ENCODE measurements at regions not wholly inside any gene's neighbourhood (a gene's known extent, or its start where the extent isn't known, plus 50 kb on each side); places are given as distances from the start of the nearest gene placed in this dataset.

DNA sequence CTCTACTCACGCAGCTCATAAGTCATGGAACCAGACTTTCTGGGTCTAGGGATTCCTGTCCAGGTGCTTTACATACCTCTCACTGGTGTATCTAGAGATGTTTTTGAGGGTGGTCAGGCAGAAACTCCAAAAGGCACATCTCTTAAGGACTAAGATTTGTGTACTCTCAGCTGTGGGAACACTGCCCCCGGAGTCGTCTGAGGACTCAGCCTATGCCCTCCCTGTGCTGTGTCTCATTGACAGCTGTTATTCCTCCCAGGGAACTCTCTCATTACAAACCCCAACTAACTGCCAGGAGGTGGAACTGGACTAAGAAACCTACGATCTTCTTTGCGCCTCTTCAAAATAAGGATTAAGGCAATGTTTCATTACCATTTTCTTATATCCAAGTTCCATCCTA lies 293.9 kb upstream of the DLGAP1 start:
- Histone ChIP-seq H3K27me3 (ENCODE audit: insufficient read depth, low read depth) (no peaks in the 10 kb centered on the region), H3K9ac (no peak overlapping the region), H3K4me2 (no peak overlapping the region), H3K36me3 (ENCODE audit: insufficient read depth) (no peaks in the 10 kb centered on the region), H3K79me2 (ENCODE audit: insufficient read depth, low read depth) (no peaks in the 10 kb centered on the region), H3K4me3 (IDR thresholded peaks at IDR 0.05; ENCODE audit: insufficient read depth, low read depth, low read length) (no peak overlapping the region), H3K4me1 (ENCODE audit: low read depth, poor library complexity, severe bottlenecking) (no peaks in the 10 kb centered on the region), H3K27ac (no peak overlapping the region), H4K20me1 (ENCODE audit: insufficient read depth) (no peaks in the 10 kb centered on the region), H2AFZ (ENCODE audit: low read depth) (no peak overlapping the region)
- TF ChIP-seq, protein P1, sequence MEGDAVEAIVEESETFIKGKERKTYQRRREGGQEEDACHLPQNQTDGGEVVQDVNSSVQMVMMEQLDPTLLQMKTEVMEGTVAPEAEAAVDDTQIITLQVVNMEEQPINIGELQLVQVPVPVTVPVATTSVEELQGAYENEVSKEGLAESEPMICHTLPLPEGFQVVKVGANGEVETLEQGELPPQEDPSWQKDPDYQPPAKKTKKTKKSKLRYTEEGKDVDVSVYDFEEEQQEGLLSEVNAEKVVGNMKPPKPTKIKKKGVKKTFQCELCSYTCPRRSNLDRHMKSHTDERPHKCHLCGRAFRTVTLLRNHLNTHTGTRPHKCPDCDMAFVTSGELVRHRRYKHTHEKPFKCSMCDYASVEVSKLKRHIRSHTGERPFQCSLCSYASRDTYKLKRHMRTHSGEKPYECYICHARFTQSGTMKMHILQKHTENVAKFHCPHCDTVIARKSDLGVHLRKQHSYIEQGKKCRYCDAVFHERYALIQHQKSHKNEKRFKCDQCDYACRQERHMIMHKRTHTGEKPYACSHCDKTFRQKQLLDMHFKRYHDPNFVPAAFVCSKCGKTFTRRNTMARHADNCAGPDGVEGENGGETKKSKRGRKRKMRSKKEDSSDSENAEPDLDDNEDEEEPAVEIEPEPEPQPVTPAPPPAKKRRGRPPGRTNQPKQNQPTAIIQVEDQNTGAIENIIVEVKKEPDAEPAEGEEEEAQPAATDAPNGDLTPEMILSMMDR (conservative IDR thresholded peaks at IDR 0.05; ENCODE audit: low read depth, low read length), result no peak

DNA sequence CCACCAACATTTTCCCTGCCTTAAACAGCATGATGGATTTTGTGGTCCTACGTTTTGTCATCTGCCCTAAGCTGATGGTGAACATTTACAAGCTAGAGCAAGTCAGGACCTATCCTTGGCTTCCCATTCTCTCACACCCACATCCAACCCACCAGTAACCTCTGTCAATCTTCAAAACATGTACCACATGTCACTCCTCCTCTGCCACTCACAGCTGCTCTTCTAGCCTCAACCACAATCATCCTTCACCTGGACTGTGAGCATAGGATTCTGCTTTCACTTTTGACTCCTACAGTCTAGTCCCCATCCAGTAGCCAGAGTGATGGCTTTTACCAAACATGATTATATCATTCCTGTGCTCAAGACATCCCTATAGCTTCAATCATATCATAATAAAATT lies 279.8 kb upstream of the DLGAP1 start:
- Histone ChIP-seq H3K4me2 (no peak overlapping the region), H3K9ac (no peak overlapping the region), H3K27me3 (ENCODE audit: insufficient read depth, low read depth) (no peaks in the 10 kb centered on the region), H3K27ac (no peak overlapping the region), H3K4me1 (ENCODE audit: low read depth, poor library complexity, severe bottlenecking) (no peaks in the 10 kb centered on the region), H3K4me3 (IDR thresholded peaks at IDR 0.05; ENCODE audit: insufficient read depth, low read depth, low read length) (no peak overlapping the region), H4K20me1 (ENCODE audit: insufficient read depth) (no peaks in the 10 kb centered on the region), H2AFZ (ENCODE audit: low read depth) (no peak overlapping the region), H3K36me3 (ENCODE audit: insufficient read depth) (no peaks in the 10 kb centered on the region), H3K79me2 (ENCODE audit: insufficient read depth, low read depth) (no peaks in the 10 kb centered on the region)
- TF ChIP-seq, protein P1 (conservative IDR thresholded peaks at IDR 0.05; ENCODE audit: low read depth, low read length), result no peak

DNA sequence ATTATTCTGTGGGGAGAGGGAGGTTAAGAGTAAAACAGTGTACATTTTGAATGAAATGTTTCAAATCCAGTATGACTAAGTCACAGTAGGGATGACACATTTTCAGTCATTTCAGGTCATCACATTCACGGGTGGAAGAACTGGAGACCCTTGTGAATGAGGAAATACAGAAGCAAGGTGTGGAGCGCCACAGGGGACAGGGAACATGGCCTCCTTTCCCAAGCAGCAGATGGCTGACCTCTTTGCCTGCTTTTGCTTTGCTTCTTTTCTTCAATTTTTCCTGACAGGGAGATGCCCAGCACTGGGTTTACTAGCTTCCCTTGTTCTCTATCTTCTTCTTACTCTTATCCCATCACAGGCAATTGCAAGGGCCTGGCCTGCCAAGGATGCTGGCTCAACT lies 278.9 kb upstream of the DLGAP1 start:
- no peak overlapping the region for H3K4me2 ChIP-seq
- no peak overlapping the region for H2AFZ ChIP-seq (ENCODE audit: low read depth)
- no peak overlapping the region for H3K9ac ChIP-seq
- no peaks in the 10 kb centered on the region for H4K20me1 ChIP-seq (ENCODE audit: insufficient read depth)
- no peak overlapping the region for H3K27ac ChIP-seq
- H3K27me3 ChIP-seq (ENCODE audit: insufficient read depth, low read depth), result no peaks in the 10 kb centered on the region
- no peaks in the 10 kb centered on the region for H3K36me3 ChIP-seq (ENCODE audit: insufficient read depth)
- TF ChIP-seq, protein P1 (conservative IDR thresholded peaks at IDR 0.05; ENCODE audit: low read depth, low read length), result no peak
- no peaks in the 10 kb centered on the region for H3K79me2 ChIP-seq (ENCODE audit: insufficient read depth, low read depth)
- H3K4me3 ChIP-seq (IDR thresholded peaks at IDR 0.05; ENCODE audit: insufficient read depth, low read depth, low read length), result no peak overlapping the region
- H3K4me1 ChIP-seq (ENCODE audit: low read depth, poor library complexity, severe bottlenecking), result no peaks in the 10 kb centered on the region

DNA sequence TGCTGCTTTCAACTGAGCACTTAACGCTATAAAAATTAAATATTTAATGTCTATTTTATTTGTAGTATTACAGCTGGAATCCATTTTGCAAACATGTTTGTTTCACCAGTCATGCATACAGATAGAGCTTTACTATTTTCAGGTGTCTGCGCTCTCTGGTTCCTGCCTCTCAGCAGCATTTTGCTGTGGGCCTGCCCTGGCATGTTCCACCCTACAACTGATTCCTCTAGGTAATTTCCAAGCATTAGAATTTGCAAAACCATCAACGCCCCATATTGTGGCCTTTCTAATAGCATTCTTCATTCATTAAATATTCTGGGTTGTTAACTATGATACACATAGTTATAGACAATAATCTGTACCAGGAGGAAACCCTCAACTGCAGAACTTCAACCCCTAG lies 266.4 kb upstream of the DLGAP1 start:
- H4K20me1 ChIP-seq (ENCODE audit: insufficient read depth), result no peaks in the 10 kb centered on the region
- H3K27me3 ChIP-seq (ENCODE audit: insufficient read depth, low read depth), result no peaks in the 10 kb centered on the region
- H3K79me2 ChIP-seq (ENCODE audit: insufficient read depth, low read depth), result no peaks in the 10 kb centered on the region
- no peak overlapping the region for H3K27ac ChIP-seq
- TF ChIP-seq, protein P1 (conservative IDR thresholded peaks at IDR 0.05; ENCODE audit: low read depth, low read length), result no peak
- no peak overlapping the region for H3K4me3 ChIP-seq (IDR thresholded peaks at IDR 0.05; ENCODE audit: insufficient read depth, low read depth, low read length)
- no peak overlapping the region for H2AFZ ChIP-seq (ENCODE audit: low read depth)
- no peak overlapping the region for H3K4me2 ChIP-seq
- H3K36me3 ChIP-seq (ENCODE audit: insufficient read depth), result no peaks in the 10 kb centered on the region
- no peak overlapping the region for H3K9ac ChIP-seq
- H3K4me1 ChIP-seq (ENCODE audit: low read depth, poor library complexity, severe bottlenecking), result no peaks in the 10 kb centered on the region

DNA sequence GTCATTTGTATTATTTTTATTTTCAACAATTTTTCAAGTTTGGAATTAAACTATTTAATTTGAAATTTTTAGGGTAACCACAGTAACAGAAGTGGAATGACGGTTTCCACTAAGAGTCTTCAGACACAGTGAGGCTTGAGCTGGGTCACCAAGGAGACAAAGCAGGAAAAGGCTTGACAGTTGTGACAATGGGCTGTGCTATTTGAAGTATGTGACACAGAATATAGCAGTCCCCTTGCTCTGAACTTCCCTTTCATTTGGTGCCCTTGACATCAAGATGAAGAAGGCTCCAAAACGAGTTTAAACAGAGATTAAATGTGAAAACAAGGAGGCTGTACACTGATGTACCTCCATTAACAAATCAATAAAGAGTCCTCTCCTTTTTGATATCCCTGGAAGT lies 265.4 kb upstream of the DLGAP1 start:
- no peak overlapping the region for H3K9ac ChIP-seq
- H4K20me1 ChIP-seq (ENCODE audit: insufficient read depth), result no peaks in the 10 kb centered on the region
- no peaks in the 10 kb centered on the region for H3K79me2 ChIP-seq (ENCODE audit: insufficient read depth, low read depth)
- no peak overlapping the region for H3K27ac ChIP-seq
- H3K4me3 ChIP-seq (IDR thresholded peaks at IDR 0.05; ENCODE audit: insufficient read depth, low read depth, low read length), result no peak overlapping the region
- no peaks in the 10 kb centered on the region for H3K27me3 ChIP-seq (ENCODE audit: insufficient read depth, low read depth)
- no peaks in the 10 kb centered on the region for H3K4me1 ChIP-seq (ENCODE audit: low read depth, poor library complexity, severe bottlenecking)
- H3K4me2 ChIP-seq, result no peak overlapping the region
- H3K36me3 ChIP-seq (ENCODE audit: insufficient read depth), result no peaks in the 10 kb centered on the region
- no peak overlapping the region for H2AFZ ChIP-seq (ENCODE audit: low read depth)
- TF ChIP-seq, protein P1 (conservative IDR thresholded peaks at IDR 0.05; ENCODE audit: low read depth, low read length), result no peak

Data from KMS-11 (cell line).